Upper lobe of left lung (tissue), 4 donors: ENCODE measurements at regions not wholly inside any gene's neighbourhood (a gene's known extent, or its start where the extent isn't known, plus 50 kb on each side); places are given as distances from the start of the nearest gene placed in this dataset.

ENCODE experiments used
- EP300 ChIP-seq, 4 donors: sonication (generic); formaldehyde crosslinking; IDR thresholded peaks; one replicate each; pipeline ENCODE4 v1.5.1; 2017; ENCODE audit warnings: antibody characterized with exemption in 4 of 4, control low read depth in 2 of 4
- POLR2A ChIP-seq, 4 donors: fragments of 450-650 bp; IDR thresholded peaks; one replicate each; pipeline ENCODE4 v1.5.1; 2016 to 2017; ENCODE audit warnings: antibody characterized with exemption in 4 of 4, mild to moderate bottlenecking in 2 of 4
- POLR2AphosphoS5 ChIP-seq, 2 donors: sonication (generic); formaldehyde crosslinking; IDR thresholded peaks; one replicate each; pipeline ENCODE4 v1.5.1; 2017; ENCODE audit warnings: antibody characterized with exemption in 2 of 2
- TF ChIP-seq, protein P1 (sequence below), 6 experiments: fragments of 450-650 bp in 4 of 6; fragments of 200-600 bp in 2 of 6; sonication (generic) in 2 of 6; IDR thresholded peaks; one replicate each; pipeline ENCODE4 v1.5.1; 2016 to 2019; ENCODE audit warnings: antibody characterized with exemption in 6 of 6

DNA sequence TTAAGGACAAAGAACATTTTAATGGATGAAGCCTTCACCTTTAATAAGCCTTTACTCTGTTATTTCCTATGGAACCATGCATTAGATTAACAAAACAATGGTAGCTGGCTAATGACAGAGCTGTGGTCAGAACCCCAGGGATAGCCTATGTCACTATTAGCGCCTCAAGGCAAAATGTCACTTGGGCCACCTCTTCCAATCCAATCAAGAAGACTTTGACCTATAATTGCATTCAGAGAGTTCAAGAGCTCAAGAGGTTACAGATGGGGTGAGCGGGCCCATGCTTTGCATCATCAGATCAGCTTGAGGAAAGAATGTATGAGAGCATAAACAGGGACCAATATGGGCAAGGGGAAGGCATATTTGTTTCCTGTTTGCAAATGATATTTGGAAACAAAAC lies 425.1 kb downstream of the ARHGEF28 start:
- TF ChIP-seq POLR2A (IDR thresholded peaks at IDR 0.05) (no peak), POLR2AphosphoS5 (IDR thresholded peaks at IDR 0.05) (no peak), EP300 (IDR thresholded peaks at IDR 0.05) (no peak)
- TF ChIP-seq, protein P1, sequence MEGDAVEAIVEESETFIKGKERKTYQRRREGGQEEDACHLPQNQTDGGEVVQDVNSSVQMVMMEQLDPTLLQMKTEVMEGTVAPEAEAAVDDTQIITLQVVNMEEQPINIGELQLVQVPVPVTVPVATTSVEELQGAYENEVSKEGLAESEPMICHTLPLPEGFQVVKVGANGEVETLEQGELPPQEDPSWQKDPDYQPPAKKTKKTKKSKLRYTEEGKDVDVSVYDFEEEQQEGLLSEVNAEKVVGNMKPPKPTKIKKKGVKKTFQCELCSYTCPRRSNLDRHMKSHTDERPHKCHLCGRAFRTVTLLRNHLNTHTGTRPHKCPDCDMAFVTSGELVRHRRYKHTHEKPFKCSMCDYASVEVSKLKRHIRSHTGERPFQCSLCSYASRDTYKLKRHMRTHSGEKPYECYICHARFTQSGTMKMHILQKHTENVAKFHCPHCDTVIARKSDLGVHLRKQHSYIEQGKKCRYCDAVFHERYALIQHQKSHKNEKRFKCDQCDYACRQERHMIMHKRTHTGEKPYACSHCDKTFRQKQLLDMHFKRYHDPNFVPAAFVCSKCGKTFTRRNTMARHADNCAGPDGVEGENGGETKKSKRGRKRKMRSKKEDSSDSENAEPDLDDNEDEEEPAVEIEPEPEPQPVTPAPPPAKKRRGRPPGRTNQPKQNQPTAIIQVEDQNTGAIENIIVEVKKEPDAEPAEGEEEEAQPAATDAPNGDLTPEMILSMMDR (IDR thresholded peaks at IDR 0.05): no peak
